ENCODE measurements at regions not wholly inside any gene's neighbourhood (a gene's known extent, or its start where the extent isn't known, plus 50 kb on each side); places are given as distances from the start of the nearest gene placed in this dataset.

- TF ChIP-seq CTCF (IDR thresholded peaks at IDR 0.05; ENCODE audit: insufficient read depth, low read length, poor library complexity, severe bottlenecking) = no peak
- TF ChIP-seq EZH2phosphoT487 (conservative IDR thresholded peaks at IDR 0.05; ENCODE audit: low read length) = no peak
These were observed 76.1 kb upstream of the SMIM21 start for GRCh38 chr18:75503615-75504014.
